ENCODE measurements at regions not wholly inside any gene's neighbourhood (a gene's known extent, or its start where the extent isn't known, plus 50 kb on each side); places are given as distances from the start of the nearest gene placed in this dataset.

- TF ChIP-seq GTF2F1 (IDR thresholded peaks at IDR 0.05; ENCODE audit: borderline replicate concordance, low read depth, low read length) (no peak), CBX5 (IDR thresholded peaks at IDR 0.05; ENCODE audit: low read depth, low read length) (no peak), E2F6 (IDR thresholded peaks at IDR 0.05) (no peak), SIRT6 (IDR thresholded peaks at IDR 0.05; ENCODE audit: low read length) (no peak), HDAC2 (IDR thresholded peaks at IDR 0.05; ENCODE audit: borderline replicate concordance in 1 of 2, low read depth in 2 of 2, low read length in 2 of 2) (no peak), CHD2 (IDR thresholded peaks at IDR 0.05; ENCODE audit: low read length) (no peak)
- TF ChIP-seq, protein P1, sequence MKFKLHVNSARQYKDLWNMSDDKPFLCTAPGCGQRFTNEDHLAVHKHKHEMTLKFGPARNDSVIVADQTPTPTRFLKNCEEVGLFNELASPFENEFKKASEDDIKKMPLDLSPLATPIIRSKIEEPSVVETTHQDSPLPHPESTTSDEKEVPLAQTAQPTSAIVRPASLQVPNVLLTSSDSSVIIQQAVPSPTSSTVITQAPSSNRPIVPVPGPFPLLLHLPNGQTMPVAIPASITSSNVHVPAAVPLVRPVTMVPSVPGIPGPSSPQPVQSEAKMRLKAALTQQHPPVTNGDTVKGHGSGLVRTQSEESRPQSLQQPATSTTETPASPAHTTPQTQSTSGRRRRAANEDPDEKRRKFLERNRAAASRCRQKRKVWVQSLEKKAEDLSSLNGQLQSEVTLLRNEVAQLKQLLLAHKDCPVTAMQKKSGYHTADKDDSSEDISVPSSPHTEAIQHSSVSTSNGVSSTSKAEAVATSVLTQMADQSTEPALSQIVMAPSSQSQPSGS (IDR thresholded peaks at IDR 0.05; ENCODE audit: low read length): no peak
Observed at GRCh38 chr3:193793123-193793522, 200.1 kb downstream of the OPA1 start (continued).

Measured in H1 (cell line).